Breast epithelium (tissue), 3 donors: ENCODE measurements at regions not wholly inside any gene's neighbourhood (a gene's known extent, or its start where the extent isn't known, plus 50 kb on each side); places are given as distances from the start of the nearest gene placed in this dataset.

Source experiments
- CTCF ChIP-seq, 3 donors: fragments of 450-650 bp; IDR thresholded peaks; one replicate each; pipeline ENCODE4 v1.5.1; 2016 to 2017; ENCODE audit warnings: antibody characterized with exemption in 3 of 3, mild to moderate bottlenecking in 3 of 3, moderate library complexity in 3 of 3
- POLR2AphosphoS5 ChIP-seq, 3 donors: sonication (generic); formaldehyde crosslinking; IDR thresholded peaks; one replicate each; pipeline ENCODE4 v1.6.1; 2017; ENCODE audit warnings: antibody characterized with exemption in 3 of 3

DNA sequence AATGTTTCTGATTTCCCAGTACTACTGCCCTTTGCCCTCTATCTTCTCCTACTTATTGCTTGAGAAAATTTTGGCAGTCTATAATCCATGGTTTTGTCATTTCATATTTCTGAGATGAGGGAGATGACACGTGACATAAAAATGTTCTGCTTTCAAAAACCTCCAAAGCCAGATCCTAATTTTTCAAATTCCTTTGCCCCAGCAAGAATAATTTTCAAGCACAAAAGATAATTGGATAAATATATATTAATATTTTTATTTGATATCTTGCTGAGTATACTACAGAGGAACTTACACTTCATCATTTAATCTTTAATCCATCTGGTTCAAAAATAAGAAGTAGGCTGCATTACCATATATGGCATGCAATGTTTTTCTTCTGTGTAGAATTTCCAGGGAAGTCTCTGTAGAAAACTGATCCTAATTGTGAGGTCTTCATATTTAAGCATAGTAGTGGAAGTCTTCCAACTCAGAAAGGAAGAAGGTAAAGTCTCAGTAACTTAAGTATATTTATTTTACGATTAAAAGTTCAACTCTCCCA, 1738.8 kb downstream of the EFNA5 start:
- TF ChIP-seq CTCF (IDR thresholded peaks at IDR 0.05) (no peak), POLR2AphosphoS5 (IDR thresholded peaks at IDR 0.05) (no peak)
